OCI-LY1 (cell line): ENCODE measurements at regions not wholly inside any gene's neighbourhood (a gene's known extent, or its start where the extent isn't known, plus 50 kb on each side); places are given as distances from the start of the nearest gene placed in this dataset.

Source experiments
- H2AFZ ChIP-seq: fragments of 200-600 bp; sonication (generic), shearing (Covaris generic); 2 replicates; pipeline ENCODE4 v1.6.0; 2014; ENCODE audit warnings: antibody characterized with exemption, mild to moderate bottlenecking, low read length
- H3F3A ChIP-seq: fragments of 200-600 bp; sonication (generic), shearing (Covaris generic); 2 replicates; pipeline ENCODE4 v1.6.0; 2014; ENCODE audit warnings: mild to moderate bottlenecking, antibody characterized with exemption, low read length, moderate library complexity; ENCODE audit not compliant: insufficient read depth
- H3K27ac ChIP-seq: fragments of 200-600 bp; sonication (generic); 2 replicates; pipeline ENCODE4 v1.5.1; 2014; ENCODE audit warnings: low read length, mixed run types, mild to moderate bottlenecking, low read depth; ENCODE audit not compliant: poor library complexity, severe bottlenecking
- H3K27me3 ChIP-seq: fragments of 200-600 bp; sonication (generic); 2 replicates; pipeline ENCODE4 v1.6.0; 2014; ENCODE audit warnings: antibody characterized with exemption, mild to moderate bottlenecking, low read length, moderate library complexity; ENCODE audit not compliant: insufficient read depth
- H3K36me3 ChIP-seq: fragments of 200-600 bp; sonication (generic); 2 replicates; pipeline ENCODE4 v1.6.1; 2014; ENCODE audit warnings: mild to moderate bottlenecking, antibody characterized with exemption, low read length, moderate library complexity, mixed read lengths; ENCODE audit not compliant: insufficient read depth
- H3K4me1 ChIP-seq: fragments of 200-600 bp; sonication (generic); 2 replicates; pipeline ENCODE4 v1.5.1; 2014; ENCODE audit warnings: mild to moderate bottlenecking, low read length, moderate library complexity; ENCODE audit not compliant: insufficient read depth, severe bottlenecking
- H3K4me2 ChIP-seq: fragments of 200-600 bp; sonication (generic), shearing (Covaris generic); 2 replicates; pipeline ENCODE4 v1.6.1; 2014; ENCODE audit warnings: low read length
- H3K4me3 ChIP-seq: fragments of 200-600 bp; sonication (generic); 2 replicates; pipeline ENCODE4 v1.5.1; 2014; ENCODE audit warnings: low read length, low read depth, mild to moderate bottlenecking, mixed read lengths; ENCODE audit not compliant: poor library complexity, severe bottlenecking
- H3K79me2 ChIP-seq: fragments of 200-600 bp; shearing (Covaris generic); 2 replicates; pipeline ENCODE4 v1.6.1; 2016; ENCODE audit warnings: mixed run types, low read length, mixed read lengths; ENCODE audit not compliant: insufficient read depth
- H3K9ac ChIP-seq: fragments of 200-600 bp; sonication (generic), shearing (Covaris generic); 2 replicates; pipeline ENCODE4 v1.6.1; 2014; ENCODE audit warnings: mild to moderate bottlenecking, low read length, mixed read lengths
- H3K9me2 ChIP-seq: fragments of 200-600 bp; sonication (generic), shearing (Covaris generic); 2 replicates; pipeline ENCODE4 v1.6.1; 2014; ENCODE audit warnings: low read depth, mild to moderate bottlenecking, low read length, mixed read lengths
- H3K9me3 ChIP-seq: fragments of 200-600 bp; shearing (Covaris generic); 2 replicates; pipeline ENCODE4 v1.6.1; 2014; ENCODE audit warnings: low read length, mixed read lengths
- H4K20me1 ChIP-seq: fragments of 200-600 bp; sonication (generic), shearing (Covaris generic); 2 replicates; pipeline ENCODE4 v1.6.0; 2016; ENCODE audit warnings: mild to moderate bottlenecking, low read length; ENCODE audit not compliant: insufficient read depth
- EZH2 ChIP-seq: fragments of 200-600 bp; sonication (generic), shearing (Covaris generic); IDR thresholded peaks from 2 replicates; pipeline ENCODE4 v1.8.0; 2017; ENCODE audit warnings: borderline replicate concordance, mixed run types, mild to moderate bottlenecking, antibody characterized with exemption, low read length, moderate library complexity, mixed read lengths
- TF ChIP-seq, protein P1 (sequence below): fragments of 200-600 bp; sonication (generic), shearing (Covaris generic); IDR thresholded peaks from 2 replicates; pipeline ENCODE4 v1.5.1; 2017; ENCODE audit warnings: mild to moderate bottlenecking, antibody characterized with exemption, low read length, moderate library complexity, mixed read lengths

DNA sequence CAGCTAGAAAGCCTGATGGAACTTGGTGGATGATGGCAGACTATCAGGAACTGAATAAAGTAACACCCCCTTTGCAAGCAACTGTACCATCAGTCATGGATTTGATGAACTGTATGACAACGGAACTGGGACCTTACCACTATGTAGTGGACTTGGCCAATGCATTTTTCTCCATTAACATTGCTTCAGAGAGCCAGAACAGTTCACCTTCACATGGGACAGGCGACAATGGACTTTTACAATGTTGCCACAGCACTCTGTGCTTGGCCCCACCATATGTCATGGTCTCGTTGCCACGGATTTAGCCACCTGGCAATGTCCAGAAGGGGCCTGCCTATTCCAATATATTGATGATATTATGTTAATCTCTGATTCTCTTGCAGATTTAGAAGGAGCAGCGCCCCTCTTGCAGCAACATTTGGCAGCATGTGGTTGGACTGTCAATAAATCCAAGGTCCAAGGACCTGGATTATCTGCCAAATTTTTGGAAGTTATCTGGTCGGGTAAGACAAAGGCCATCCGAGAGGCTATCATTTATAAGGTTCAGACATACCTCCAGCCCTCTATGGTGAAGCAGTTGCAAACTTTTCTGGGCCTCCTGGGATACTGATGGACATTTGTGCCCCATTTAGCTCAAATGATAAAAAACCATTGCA lies 52.2 kb upstream of the ZC3H15 start:
- Histone ChIP-seq H3K9ac (no peak overlapping the region), H3F3A (no peaks in the 10 kb centered on the region), H3K27ac (no peak overlapping the region), H3K4me2 (no peak overlapping the region), H3K4me3 (no peak overlapping the region), H4K20me1 (no peaks in the 10 kb centered on the region), H3K9me2 (no peaks in the 10 kb centered on the region), H3K27me3 (no peaks in the 10 kb centered on the region), H3K79me2 (no peaks in the 10 kb centered on the region), H3K36me3 (peaks cover 17% of the 10 kb centered on the region; the same call in 1 of the 2 replicates), H3K9me3 (peaks cover 14% of the 10 kb centered on the region; the same call in 1 of the 2 replicates), H2AFZ (no peak overlapping the region), H3K4me1 (peaks cover 25% of the 10 kb centered on the region)
- TF ChIP-seq, protein P1, sequence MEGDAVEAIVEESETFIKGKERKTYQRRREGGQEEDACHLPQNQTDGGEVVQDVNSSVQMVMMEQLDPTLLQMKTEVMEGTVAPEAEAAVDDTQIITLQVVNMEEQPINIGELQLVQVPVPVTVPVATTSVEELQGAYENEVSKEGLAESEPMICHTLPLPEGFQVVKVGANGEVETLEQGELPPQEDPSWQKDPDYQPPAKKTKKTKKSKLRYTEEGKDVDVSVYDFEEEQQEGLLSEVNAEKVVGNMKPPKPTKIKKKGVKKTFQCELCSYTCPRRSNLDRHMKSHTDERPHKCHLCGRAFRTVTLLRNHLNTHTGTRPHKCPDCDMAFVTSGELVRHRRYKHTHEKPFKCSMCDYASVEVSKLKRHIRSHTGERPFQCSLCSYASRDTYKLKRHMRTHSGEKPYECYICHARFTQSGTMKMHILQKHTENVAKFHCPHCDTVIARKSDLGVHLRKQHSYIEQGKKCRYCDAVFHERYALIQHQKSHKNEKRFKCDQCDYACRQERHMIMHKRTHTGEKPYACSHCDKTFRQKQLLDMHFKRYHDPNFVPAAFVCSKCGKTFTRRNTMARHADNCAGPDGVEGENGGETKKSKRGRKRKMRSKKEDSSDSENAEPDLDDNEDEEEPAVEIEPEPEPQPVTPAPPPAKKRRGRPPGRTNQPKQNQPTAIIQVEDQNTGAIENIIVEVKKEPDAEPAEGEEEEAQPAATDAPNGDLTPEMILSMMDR, result no peak
- TF ChIP-seq EZH2, result no peak
